HG02884 (cell line): ENCODE measurements at regions not wholly inside any gene's neighbourhood (a gene's known extent, or its start where the extent isn't known, plus 50 kb on each side); places are given as distances from the start of the nearest gene placed in this dataset.

Experiments used
- ATAC-seq: cut with Tn5 transposase; IDR thresholded peaks from one replicate; pipeline ENCODE4 v1.9.1; 2021; ENCODE audit warnings: mild to moderate bottlenecking, moderate library complexity; ENCODE audit not compliant: unreplicated experiment

- no peak for ATAC-seq
Measured at GRCh38 chr1:208298593-208299269, 54.5 kb upstream of the PLXNA2 start.

- no peak for ATAC-seq
Measured at GRCh38 chr1:208300084-208300770, 56.0 kb upstream of the PLXNA2 start.

- no peak for ATAC-seq
Measured at GRCh38 chr1:208302699-208303238, 58.6 kb upstream of the PLXNA2 start.

GRCh38 chr1:208303743-208304712, 59.8 kb upstream of the PLXNA2 start:
- ATAC-seq: no peak

- ATAC-seq: no peak
Measured at GRCh38 chr1:208308221-208308620, 64.0 kb upstream of the PLXNA2 start.

GRCh38 chr1:208309771-208310170, 65.6 kb upstream of the PLXNA2 start:
- ATAC-seq: no peak

GRCh38 chr1:208312706-208313105, 68.5 kb upstream of the PLXNA2 start:
- no peak for ATAC-seq

GRCh38 chr1:208314431-208314830, 70.2 kb upstream of the PLXNA2 start:
- ATAC-seq: no peak

GRCh38 chr1:208318150-208318734, 74.1 kb upstream of the PLXNA2 start:
- ATAC-seq: no peak

- ATAC-seq: no peak
Measured at GRCh38 chr1:208324005-208324404, 79.8 kb upstream of the PLXNA2 start.

- no peak for ATAC-seq
Measured at GRCh38 chr1:208326033-208326432, 81.8 kb upstream of the PLXNA2 start.

GRCh38 chr1:208329300-208329699, 85.1 kb upstream of the PLXNA2 start:
- ATAC-seq: no peak

- no peak for ATAC-seq
Measured at GRCh38 chr1:208332036-208332773, 88.0 kb upstream of the PLXNA2 start.

GRCh38 chr1:208332774-208333126, 88.6 kb upstream of the PLXNA2 start:
- no peak for ATAC-seq

- no peak for ATAC-seq
Measured at GRCh38 chr1:208333676-208334075, 89.5 kb upstream of the PLXNA2 start.

GRCh38 chr1:208335371-208336136, 91.4 kb upstream of the PLXNA2 start:
- ATAC-seq: no peak

- ATAC-seq: no peak
Measured at GRCh38 chr1:208336137-208336518, 91.9 kb upstream of the PLXNA2 start.

GRCh38 chr1:208339911-208340310, 95.7 kb upstream of the PLXNA2 start:
- ATAC-seq: no peak

GRCh38 chr1:208343226-208343625, 99.0 kb upstream of the PLXNA2 start:
- ATAC-seq: no peak
